HS-5 (cell line): ENCODE measurements at regions not wholly inside any gene's neighbourhood (a gene's known extent, or its start where the extent isn't known, plus 50 kb on each side); places are given as distances from the start of the nearest gene placed in this dataset.

ENCODE experiments used
- DNase-seq: peaks from one replicate; pipeline ENCODE4 v3.0.0-alpha.2; 2012; ENCODE audit warnings: low read depth

DNA sequence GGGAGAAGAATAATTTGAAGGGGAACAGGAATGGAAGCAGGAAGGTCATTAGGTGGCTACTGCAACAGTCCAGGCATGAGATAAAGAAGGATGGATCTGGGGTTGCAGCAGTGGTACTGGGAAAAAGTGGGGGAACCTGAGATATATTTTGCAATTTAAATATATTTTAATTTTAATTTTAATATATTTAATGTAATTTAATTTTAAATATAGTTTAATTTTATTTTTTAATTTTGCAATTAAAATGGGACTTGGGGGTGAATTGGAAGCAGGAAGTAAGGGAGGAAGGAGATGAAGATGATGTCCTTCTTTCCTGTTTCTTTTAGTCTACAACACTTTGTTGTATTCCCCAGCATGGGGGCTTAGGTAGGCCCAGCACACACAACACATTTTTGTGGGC is 369.8 kb downstream of the GADD45G start:
- DNase-seq = no peak

GRCh38 chr9:89975024-89975423 is 370.2 kb downstream of the GADD45G start:
- no peak for DNase-seq

DNA sequence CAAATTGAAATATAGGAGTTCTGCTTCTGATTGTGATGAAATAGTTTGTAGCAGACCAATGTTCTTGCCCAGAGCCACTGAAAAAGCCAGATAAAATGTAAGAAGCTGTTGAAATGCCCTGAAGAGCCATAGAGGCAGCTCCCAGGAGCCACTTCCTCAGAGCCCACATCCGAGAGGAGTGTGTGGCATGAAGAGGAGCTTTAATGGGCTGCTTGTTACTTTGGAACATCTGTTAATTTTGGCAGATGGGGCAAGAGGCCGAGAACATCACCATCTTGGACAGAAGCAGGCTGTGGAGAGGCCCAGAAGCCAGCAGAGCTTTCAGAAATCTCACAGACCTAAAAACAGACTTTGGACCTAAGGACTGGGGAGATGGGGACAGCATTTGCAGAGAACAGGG is 370.8 kb downstream of the GADD45G start:
- DNase-seq = no peak

DNA sequence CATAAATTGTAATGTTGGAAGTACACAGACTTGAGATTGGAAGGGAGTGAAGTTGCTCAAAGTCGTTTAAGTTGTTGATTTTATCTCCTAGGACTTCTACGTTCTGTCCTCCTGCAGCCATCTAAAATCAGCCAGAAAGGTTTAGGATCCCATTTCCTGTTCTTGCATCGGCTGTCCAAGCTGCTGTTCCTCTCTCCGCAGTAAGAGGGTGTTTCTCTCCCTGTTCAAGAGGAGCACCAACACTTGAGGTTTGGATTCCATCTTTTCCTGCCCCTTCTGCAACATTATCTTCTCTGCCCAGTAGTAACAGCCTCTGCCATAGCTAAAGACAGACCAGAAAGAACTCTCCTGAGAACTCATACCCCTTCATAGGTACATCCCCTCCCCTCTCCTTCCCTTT is 373.4 kb downstream of the GADD45G start:
- no peak for DNase-seq

DNA sequence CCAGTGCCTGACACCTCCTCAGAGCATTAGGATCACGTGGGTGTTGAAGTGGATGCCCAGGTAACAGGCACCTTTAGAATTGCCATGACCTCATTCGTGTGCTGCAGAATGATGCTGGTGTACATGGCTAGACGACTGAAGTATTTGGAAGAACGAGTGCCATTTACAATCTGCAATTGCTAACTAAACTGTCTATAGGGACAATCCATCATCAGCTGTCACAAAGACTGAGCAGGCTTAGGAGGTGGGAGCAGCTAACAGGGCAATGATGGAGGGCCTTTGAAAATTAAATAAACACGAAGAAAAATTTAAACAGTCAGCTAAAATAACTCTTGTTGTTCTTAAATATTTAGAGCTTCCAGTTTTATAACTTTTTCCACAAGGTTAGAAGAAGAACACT is 375.8 kb downstream of the GADD45G start:
- DNase-seq = no peak

- DNase-seq = no peak
These were observed 377.2 kb downstream of the GADD45G start for GRCh38 chr9:89982016-89982415.

DNA sequence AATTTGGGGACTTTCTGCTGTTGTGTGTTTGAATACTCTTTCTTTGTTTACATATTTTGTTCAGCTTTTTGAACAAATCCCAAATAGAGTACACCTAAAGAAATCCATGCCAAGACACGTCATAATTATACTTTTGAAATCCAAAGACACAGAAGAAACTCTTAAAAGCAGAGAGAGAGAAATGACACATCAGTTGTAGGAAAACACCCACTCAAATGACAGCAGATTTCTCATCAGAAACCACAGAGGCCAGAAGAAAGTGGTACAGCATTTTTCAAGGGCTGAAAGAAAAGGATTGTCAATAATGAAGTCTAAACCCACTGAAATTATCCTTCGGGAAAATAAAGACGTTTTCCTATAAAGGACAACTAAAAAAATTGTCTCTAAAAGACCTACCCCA is 378.6 kb downstream of the GADD45G start:
- no peak for DNase-seq

GRCh38 chr9:89984214-89984613 is 379.4 kb downstream of the GADD45G start:
- peak; percentile 61 for DNase-seq

- DNase-seq = no peak
These were observed 380.3 kb downstream of the GADD45G start for GRCh38 chr9:89985068-89985467.

- DNase-seq = no peak
These were observed 381.4 kb downstream of the GADD45G start for GRCh38 chr9:89986190-89986589.

- DNase-seq = no peak
These were observed 383.6 kb downstream of the GADD45G start for GRCh38 chr9:89988458-89988857.

GRCh38 chr9:89991204-89991790 is 386.5 kb downstream of the GADD45G start:
- no peak for DNase-seq

- DNase-seq = no peak
These were observed 387.8 kb downstream of the GADD45G start for GRCh38 chr9:89992326-89993198.

DNA sequence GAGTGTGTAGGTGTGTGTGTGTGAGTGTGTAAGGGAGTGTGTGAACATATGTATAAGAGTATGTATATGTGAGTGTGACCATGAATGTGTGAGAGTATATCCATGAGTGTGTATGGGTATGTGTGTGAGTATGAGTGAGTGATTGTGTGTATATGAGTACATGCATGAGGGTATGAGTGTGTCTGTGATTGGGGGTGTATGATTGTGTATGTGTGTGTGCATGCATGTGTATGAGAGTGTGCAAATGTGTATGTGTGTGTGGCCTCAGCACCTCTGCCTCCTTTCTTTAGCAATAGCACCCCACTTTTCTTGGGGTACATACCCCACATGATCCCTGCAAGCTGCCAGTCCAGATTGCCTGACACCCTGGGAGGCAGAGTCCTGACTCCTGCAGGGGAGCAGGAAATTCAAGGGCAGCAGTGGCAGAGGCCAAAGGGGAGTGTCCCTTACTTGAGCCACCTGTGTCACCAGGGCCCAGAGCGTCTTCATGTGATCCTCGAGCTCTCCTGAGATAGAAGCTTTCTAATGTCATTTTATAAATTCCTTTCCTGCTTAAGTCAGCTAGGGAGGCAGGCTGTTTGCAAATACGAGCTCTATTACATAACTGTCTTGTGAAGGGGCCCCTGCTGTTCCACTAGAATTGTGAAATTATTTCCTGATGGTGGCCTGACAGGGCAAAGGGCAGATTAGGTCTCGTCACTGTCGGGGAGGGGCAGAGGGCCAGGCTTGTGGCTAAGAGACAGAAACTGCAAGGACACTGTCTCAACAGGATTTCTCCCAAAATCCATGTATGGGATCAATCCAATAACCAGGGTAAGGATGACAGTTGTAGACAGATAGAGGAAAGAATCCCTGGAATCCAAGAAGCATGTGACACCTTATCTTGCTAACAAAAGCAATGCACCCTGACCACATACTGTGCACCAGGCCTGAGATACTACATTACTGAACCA is 389.1 kb downstream of the GADD45G start:
- DNase-seq = peak; percentile 10

DNA sequence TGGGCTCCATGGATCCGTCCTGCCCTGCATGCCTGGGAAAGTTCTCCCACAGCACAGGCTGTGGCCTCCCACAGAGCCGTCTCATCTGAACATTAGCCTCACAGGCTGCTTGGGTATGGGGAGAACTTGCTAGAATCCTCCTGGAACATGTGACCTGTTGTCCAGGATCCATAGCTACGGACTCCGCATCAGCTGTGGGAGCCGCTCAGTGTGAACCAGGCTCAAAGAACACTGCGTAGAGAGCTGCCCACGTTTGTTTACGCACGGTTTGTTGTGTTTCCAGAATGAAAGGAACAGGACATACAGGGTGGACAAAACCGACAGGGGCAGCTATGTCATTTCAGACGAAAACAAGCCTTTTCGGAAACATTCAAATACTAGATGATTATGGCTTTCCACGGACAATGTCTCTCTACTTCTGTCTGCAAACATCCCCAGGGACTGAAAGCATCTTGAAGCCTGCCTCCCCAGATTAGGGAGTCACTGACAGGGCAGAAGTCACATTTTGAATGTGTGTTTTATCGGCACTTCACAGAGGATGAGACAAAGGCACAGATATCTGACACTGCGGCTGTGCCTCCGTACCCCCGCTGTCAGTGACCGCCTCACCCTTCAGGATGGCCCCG is 390.3 kb downstream of the GADD45G start:
- no peak for DNase-seq

DNA sequence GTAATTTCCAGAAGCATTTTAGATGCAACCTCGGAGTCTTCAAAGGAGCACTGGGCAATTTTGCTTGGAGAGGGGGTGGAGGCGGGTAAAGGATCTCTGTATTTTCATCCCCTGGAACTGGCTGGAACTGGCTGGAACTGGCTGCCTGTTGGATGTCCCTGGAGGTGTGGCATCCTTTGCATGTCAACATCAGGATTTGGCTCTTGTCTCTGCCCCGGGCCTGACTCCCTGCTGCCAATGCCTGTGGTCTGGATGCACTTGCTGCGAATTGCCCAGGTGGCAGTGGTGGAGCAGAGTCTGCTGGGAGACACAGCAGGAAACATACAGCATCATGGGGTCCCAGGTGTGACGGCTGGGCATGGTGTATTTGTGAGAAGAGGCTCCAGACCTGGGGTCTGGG is 391.3 kb downstream of the GADD45G start:
- no peak for DNase-seq

DNA sequence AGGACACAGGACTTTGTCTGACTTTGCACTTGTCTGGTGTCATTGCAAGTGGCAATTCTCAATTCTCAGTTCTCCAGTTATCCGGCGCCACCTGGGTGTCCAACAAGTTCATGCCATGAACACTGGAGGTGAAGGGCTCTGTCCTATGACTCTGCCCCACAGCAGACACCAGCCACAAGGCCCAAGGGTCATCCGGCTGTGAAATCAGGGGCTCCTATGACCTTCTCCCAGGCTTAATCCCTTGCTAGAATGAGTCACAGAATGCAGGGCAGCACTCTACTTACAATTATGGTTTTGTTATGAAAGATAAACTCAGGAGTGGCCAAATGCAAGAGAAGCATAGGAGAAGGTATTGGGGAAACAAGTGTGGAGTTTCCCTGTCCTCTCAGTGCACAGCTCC is 392.0 kb downstream of the GADD45G start:
- DNase-seq = no peak

DNA sequence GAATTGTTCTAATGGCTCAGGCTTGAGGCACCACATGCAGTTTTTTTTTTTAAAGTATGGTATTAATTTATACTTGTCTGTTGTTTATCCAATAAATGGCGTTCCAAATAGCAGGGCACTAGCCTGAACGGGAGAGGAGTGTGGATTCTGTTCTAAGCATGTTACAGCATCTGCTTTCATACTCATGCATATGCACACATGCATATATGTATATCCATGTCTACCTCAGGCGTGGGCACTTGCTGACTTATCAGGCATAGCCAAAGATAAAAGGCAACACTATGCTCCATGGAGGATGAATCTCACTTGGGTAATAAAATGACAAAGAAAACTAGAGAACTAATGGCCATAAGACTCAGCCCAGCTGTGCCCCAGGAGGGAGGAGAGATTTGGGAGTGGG is 393.8 kb downstream of the GADD45G start:
- DNase-seq = no peak

DNA sequence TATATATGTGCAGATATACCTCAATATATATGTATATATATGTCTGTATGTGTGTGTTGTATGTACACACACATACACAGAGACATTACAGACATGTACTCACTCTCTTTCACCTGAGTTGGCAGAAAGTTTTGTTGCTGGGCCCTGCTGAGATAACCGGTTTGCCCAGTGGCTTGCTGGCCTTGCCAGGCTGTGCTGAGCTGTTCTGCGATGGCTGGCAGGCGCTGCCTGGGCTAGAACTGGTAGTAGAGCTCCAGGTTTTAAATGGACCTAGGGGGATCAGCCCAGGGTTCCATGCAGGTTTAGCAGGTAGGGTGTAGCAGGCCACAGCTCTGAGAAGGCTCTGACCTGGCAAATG is 394.3 kb downstream of the GADD45G start:
- no peak for DNase-seq

- no peak for DNase-seq
These were observed 394.9 kb downstream of the GADD45G start for GRCh38 chr9:89999534-90000370.

- no peak for DNase-seq
These were observed 396.1 kb downstream of the GADD45G start for GRCh38 chr9:90000925-90001324.
